ENCODE measurements at regions not wholly inside any gene's neighbourhood (a gene's known extent, or its start where the extent isn't known, plus 50 kb on each side); places are given as distances from the start of the nearest gene placed in this dataset.

- no CpG with 5 or more reads among the region's 3 CpGs for WGBS (ENCODE audit: extremely low coverage, insufficient read length, low lambda C conversion rate)
- no peak overlapping the region for H3K4me3 Mint-ChIP-seq
- H3K4me1 Mint-ChIP-seq, result no peaks in the 10 kb centered on the region
Observed at GRCh38 chr3:99163314-99163713, 261.8 kb upstream of the DCBLD2 start.

More at GRCh38 chr3:99163314-99163713, 261.8 kb upstream of the DCBLD2 start:
- H3T11ph ChIP-seq (ENCODE audit: low read length), result no peak overlapping the region
- H3K23me2 ChIP-seq (ENCODE audit: insufficient read length, low read depth, low read length, poor library complexity, severe bottlenecking), result no peaks in the 10 kb centered on the region
- no peak overlapping the region for H4K5ac ChIP-seq (ENCODE audit: insufficient read length, low read depth, low read length)
- no peak overlapping the region for H3K56ac ChIP-seq (ENCODE audit: insufficient read length, low read depth, low read length)
- H3K9ac ChIP-seq (ENCODE audit: extremely low read depth, insufficient read length, low read length), result no peak overlapping the region
- H3K27ac Mint-ChIP-seq, result peak overlapping the region in 1 of 3 experiments; percentile 37; a peak in 1 of 7 replicates
- no peaks in the 10 kb centered on the region for H3K79me2 ChIP-seq (ENCODE audit: insufficient read depth, low read length)
- H3K79me1 ChIP-seq (ENCODE audit: insufficient read depth, low read depth, low read length, poor library complexity, severe bottlenecking), result no peaks in the 10 kb centered on the region
- H3K4ac ChIP-seq (ENCODE audit: low read depth, low read length), result no peak overlapping the region
- DNase-seq, result no peak
- no peaks in the 10 kb centered on the region for H3K4me1 ChIP-seq (ENCODE audit: insufficient read depth, low read length)
- peaks cover 20% of the 10 kb centered on the region in 2 experiments for H3K9me3 Mint-ChIP-seq
- no peak overlapping the region for H3K23ac ChIP-seq (ENCODE audit: insufficient read length, low read depth, low read length)
- no peak overlapping the region for H2AK5ac ChIP-seq (ENCODE audit: insufficient read length, low read length)
- no peak overlapping the region for H2AFZ ChIP-seq (ENCODE audit: low read length)
- H2BK5ac ChIP-seq (ENCODE audit: insufficient read length, low read length), result no peak overlapping the region
- H3K27me3 Mint-ChIP-seq (ENCODE audit: low read depth), result no peaks in the 10 kb centered on the region; the same call in 1 of the 2 replicates
- no peak overlapping the region for H2BK12ac ChIP-seq (ENCODE audit: insufficient read length, low read depth, low read length)
- no peak overlapping the region for H3K4me2 ChIP-seq (ENCODE audit: insufficient read depth, insufficient read length, low read length)
- H4K91ac ChIP-seq (ENCODE audit: insufficient read length, low read depth, low read length), result no peak overlapping the region
- H2BK120ac ChIP-seq (ENCODE audit: low read depth, low read length, poor library complexity, severe bottlenecking), result no peak overlapping the region
- H4K20me1 ChIP-seq (ENCODE audit: control insufficient read depth, insufficient read depth, insufficient read length), result no peaks in the 10 kb centered on the region
- H2BK15ac ChIP-seq (ENCODE audit: low read depth, low read length), result no peak overlapping the region
- no peak overlapping the region for H2BK20ac ChIP-seq (ENCODE audit: low read depth, low read length, poor library complexity, severe bottlenecking)
- TF ChIP-seq CTCF (conservative IDR thresholded peaks at IDR 0.05), result no peak
- H3K27me3 ChIP-seq (ENCODE audit: insufficient read depth, low read length), result no peaks in the 10 kb centered on the region
- no peak overlapping the region for H3K14ac ChIP-seq (ENCODE audit: insufficient read depth, low read length)
- peaks cover 5 to 16% (median 13%) of the 10 kb centered on the region in 3 experiments; a peak in 5 of 7 replicates for H3K36me3 Mint-ChIP-seq (ENCODE audit: insufficient read depth in 1 of 3, low read depth in 3 of 3)
- H4K8ac ChIP-seq (replicated peaks; ENCODE audit: insufficient read length, low read depth, low read length), result no peak overlapping the region
- no peak overlapping the region for H3K27ac ChIP-seq (ENCODE audit: insufficient read length, low read depth, low read length)
- peaks cover 11% of the 10 kb centered on the region for H3K9me3 ChIP-seq (ENCODE audit: control insufficient read depth, low read depth, low read length)
- H3K18ac ChIP-seq (ENCODE audit: insufficient read length, low read depth, low read length), result no peak overlapping the region
